ENCODE measurements at regions not wholly inside any gene's neighbourhood (a gene's known extent, or its start where the extent isn't known, plus 50 kb on each side); places are given as distances from the start of the nearest gene placed in this dataset.

DNA sequence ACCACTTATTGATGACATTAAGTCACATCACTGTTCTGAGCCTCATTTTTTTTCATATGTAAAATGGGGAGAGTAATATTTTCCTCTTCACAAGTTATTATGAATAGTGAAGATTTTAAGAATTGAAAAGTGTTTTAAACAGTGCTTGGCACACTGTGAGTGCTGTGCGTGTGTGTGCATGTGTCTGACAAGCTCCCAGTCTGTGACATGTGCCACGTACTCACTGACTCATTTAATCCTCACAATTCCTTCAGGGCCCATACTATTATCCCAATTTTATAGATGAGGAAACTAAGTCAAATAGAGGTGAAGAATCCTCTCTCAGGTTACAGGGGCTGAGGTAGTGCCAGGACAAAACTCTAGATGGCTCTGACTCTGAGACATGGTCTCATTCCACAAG, 114.1 kb upstream of the NWD2 start:
- no peak for DNase-seq
- H3K27me3 Mint-ChIP-seq, result no peaks in the 10 kb centered on the region
- CTCF ChIA-PET, result no interaction called here
- intact Hi-C loops (cut with micrococcal nuclease), result no loop called here
- H3K4me1 Mint-ChIP-seq (ENCODE audit: low read depth), result no peaks in the 10 kb centered on the region
- TF ChIP-seq, protein P1, sequence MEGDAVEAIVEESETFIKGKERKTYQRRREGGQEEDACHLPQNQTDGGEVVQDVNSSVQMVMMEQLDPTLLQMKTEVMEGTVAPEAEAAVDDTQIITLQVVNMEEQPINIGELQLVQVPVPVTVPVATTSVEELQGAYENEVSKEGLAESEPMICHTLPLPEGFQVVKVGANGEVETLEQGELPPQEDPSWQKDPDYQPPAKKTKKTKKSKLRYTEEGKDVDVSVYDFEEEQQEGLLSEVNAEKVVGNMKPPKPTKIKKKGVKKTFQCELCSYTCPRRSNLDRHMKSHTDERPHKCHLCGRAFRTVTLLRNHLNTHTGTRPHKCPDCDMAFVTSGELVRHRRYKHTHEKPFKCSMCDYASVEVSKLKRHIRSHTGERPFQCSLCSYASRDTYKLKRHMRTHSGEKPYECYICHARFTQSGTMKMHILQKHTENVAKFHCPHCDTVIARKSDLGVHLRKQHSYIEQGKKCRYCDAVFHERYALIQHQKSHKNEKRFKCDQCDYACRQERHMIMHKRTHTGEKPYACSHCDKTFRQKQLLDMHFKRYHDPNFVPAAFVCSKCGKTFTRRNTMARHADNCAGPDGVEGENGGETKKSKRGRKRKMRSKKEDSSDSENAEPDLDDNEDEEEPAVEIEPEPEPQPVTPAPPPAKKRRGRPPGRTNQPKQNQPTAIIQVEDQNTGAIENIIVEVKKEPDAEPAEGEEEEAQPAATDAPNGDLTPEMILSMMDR (IDR thresholded peaks at IDR 0.05), result no peak
- no peaks in the 10 kb centered on the region for H3K9me3 Mint-ChIP-seq
- H3K4me3 Mint-ChIP-seq, result no peak overlapping the region
- ATAC-seq, result no peak
- no peak overlapping the region for H3K27ac Mint-ChIP-seq
- no peaks in the 10 kb centered on the region for H3K36me3 Mint-ChIP-seq (ENCODE audit: low read depth)
- POLR2A ChIA-PET, result no interaction called here

DNA sequence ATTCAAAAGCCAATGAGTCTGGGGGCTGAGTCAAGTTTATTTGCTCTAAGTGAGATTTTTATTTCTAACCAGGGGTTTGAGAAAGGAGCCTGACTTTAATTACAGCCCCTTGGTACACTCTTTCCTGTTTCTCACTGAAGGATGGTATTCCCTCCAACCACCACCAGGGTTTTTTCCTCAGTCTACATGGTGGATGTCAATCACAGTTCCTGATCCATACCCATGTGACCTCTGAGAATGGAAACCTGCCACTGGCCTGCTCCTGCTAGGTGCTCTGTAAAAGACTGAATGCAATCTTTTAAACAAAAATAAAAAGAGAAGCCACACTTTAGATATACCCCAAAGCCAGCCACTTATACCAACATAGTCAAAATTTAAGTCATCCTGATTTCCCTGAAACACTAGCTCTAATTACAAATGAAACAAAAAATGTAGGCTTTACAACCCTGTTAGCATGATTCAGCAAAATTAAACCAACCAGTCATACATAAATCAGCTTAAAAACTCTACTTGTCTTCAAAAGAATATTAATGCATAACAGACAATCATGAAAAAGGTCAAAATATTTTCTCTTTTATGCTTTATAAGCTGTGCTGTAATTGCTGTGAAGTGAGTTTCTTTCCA, 112.1 kb upstream of the NWD2 start:
- POLR2A ChIA-PET, result no interaction called here
- Mint-ChIP-seq H3K36me3 (ENCODE audit: low read depth) (no peaks in the 10 kb centered on the region), H3K27me3 (no peaks in the 10 kb centered on the region), H3K9me3 (no peaks in the 10 kb centered on the region), H3K4me3 (no peak overlapping the region), H3K27ac (no peak overlapping the region), H3K4me1 (ENCODE audit: low read depth) (no peaks in the 10 kb centered on the region)
- CTCF ChIA-PET, result no interaction called here
- intact Hi-C loops (cut with micrococcal nuclease), result no loop called here
- TF ChIP-seq, protein P1 (IDR thresholded peaks at IDR 0.05), result no peak
- DNase-seq (no peak), ATAC-seq (no peak)

DNA sequence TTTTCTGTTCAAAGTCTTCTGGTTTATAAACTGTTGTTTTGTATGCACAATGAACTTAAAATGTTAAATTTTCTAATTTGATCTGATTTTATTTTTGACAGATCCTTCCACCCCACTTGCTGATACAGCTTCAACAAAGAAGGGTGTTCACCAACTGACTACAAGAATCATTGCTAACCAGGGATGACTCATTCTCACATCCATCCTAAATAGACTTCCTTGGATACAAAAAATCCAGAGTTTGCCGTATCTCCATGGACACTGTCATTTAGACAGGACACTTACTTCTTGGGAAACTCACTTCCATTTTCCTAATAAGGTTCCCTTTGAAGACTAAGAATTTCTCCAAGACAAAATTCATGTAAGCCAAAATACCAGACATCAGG, 111.6 kb upstream of the NWD2 start:
- ChIA-PET CTCF (no interaction called here), POLR2A (no interaction called here)
- DNase-seq (no peak), ATAC-seq (no peak)
- no peaks in the 10 kb centered on the region for H3K27me3 Mint-ChIP-seq
- H3K27ac Mint-ChIP-seq, result no peak overlapping the region
- TF ChIP-seq, protein P1 (IDR thresholded peaks at IDR 0.05), result no peak
- intact Hi-C loops (cut with micrococcal nuclease), result no loop called here
- H3K36me3 Mint-ChIP-seq (ENCODE audit: low read depth), result no peaks in the 10 kb centered on the region
- H3K9me3 Mint-ChIP-seq, result no peaks in the 10 kb centered on the region
- H3K4me1 Mint-ChIP-seq (ENCODE audit: low read depth), result no peaks in the 10 kb centered on the region
- H3K4me3 Mint-ChIP-seq, result no peak overlapping the region

- no peak for ATAC-seq
- TF ChIP-seq, protein P1 (IDR thresholded peaks at IDR 0.05), result no peak
- CTCF ChIA-PET, result no interaction called here
- H3K36me3 Mint-ChIP-seq (ENCODE audit: low read depth), result no peaks in the 10 kb centered on the region
- H3K4me1 Mint-ChIP-seq (ENCODE audit: low read depth), result no peaks in the 10 kb centered on the region
- intact Hi-C loops (cut with micrococcal nuclease), result no loop called here
- no peak overlapping the region for H3K4me3 Mint-ChIP-seq
- POLR2A ChIA-PET, result no interaction called here
- DNase-seq, result no peak
- no peak overlapping the region for H3K27ac Mint-ChIP-seq
- H3K9me3 Mint-ChIP-seq, result no peaks in the 10 kb centered on the region
- no peaks in the 10 kb centered on the region for H3K27me3 Mint-ChIP-seq
Measured at GRCh38 chr4:37138019-37138653, 106.4 kb upstream of the NWD2 start.

DNA sequence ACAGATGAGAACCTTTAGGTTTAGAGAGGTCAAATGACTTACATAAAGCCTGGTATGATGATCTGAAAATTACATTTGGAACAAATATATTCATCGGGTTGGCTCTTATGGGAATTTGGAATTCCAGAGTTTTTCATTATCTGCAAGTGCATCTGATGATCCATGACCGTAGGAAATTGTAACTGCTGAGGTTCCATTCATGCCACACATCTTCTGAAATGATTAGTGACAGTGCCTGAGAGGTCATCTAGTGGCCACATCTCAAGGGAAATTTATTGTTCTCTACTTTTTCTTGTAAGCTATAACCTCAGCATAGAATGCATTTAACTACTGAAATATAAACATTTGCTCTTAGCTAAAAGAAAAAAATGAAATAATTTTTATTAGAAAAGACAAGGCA, 105.8 kb upstream of the NWD2 start:
- H3K4me3 Mint-ChIP-seq, result no peak overlapping the region
- H3K9me3 Mint-ChIP-seq, result no peaks in the 10 kb centered on the region
- DNase-seq (no peak), ATAC-seq (no peak)
- no peaks in the 10 kb centered on the region for H3K27me3 Mint-ChIP-seq
- no peak overlapping the region for H3K27ac Mint-ChIP-seq
- TF ChIP-seq, protein P1 (IDR thresholded peaks at IDR 0.05), result no peak
- intact Hi-C loops (cut with micrococcal nuclease), result no loop called here
- H3K4me1 Mint-ChIP-seq (ENCODE audit: low read depth), result no peaks in the 10 kb centered on the region
- ChIA-PET POLR2A (no interaction called here), CTCF (no interaction called here)
- H3K36me3 Mint-ChIP-seq (ENCODE audit: low read depth), result no peaks in the 10 kb centered on the region
